GM20000 (cell line): ENCODE measurements at regions not wholly inside any gene's neighbourhood (a gene's known extent, or its start where the extent isn't known, plus 50 kb on each side); places are given as distances from the start of the nearest gene placed in this dataset.

Experiments used
- DNase-seq: peaks from one replicate; pipeline ENCODE4 v3.0.0; 2012; ENCODE audit warnings: low spot score
- TF ChIP-seq, protein P1 (sequence below): IDR thresholded peaks from 2 replicates; pipeline ENCODE4 v1.5.1; 2012; ENCODE audit warnings: mild to moderate bottlenecking, control low read depth; ENCODE audit errors: extremely low read depth, missing control alignments

DNA sequence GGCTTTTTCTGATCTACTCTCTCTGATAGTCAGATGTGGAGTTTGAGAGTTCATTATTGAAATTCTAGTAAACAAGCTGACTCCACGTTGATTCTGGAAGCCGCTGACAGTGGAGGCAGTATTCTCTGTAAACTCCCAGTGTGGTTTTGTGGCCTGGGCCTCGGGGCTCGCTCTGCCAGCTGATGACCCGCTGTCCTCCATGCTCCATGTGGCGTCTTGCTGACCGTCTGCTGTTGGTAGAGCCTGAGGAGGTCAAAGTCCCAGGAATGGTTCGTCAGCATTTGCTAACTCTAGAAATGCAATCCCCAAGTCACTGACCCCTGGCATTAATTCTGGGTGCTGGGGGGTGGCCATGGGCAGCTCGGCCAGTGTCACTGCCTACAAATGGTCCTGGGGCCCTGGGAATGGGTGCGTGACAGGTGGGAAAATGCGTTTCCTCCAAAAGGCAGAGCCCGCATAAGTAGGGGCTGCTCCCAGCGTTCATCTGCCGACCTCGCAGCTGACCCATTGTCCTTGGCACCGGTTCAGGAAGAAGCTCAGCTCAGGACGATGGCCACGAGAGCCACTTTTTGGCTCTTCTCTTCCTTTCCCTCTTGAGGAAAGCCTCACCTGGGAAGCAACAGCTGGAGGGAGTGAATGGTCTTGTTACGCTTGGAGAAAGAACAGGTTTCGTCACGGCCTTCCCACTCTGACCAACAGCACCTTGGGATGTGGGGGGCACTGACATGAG is 55.1 kb downstream of the MRPL36 start:
- no peak for DNase-seq
- TF ChIP-seq, protein P1, sequence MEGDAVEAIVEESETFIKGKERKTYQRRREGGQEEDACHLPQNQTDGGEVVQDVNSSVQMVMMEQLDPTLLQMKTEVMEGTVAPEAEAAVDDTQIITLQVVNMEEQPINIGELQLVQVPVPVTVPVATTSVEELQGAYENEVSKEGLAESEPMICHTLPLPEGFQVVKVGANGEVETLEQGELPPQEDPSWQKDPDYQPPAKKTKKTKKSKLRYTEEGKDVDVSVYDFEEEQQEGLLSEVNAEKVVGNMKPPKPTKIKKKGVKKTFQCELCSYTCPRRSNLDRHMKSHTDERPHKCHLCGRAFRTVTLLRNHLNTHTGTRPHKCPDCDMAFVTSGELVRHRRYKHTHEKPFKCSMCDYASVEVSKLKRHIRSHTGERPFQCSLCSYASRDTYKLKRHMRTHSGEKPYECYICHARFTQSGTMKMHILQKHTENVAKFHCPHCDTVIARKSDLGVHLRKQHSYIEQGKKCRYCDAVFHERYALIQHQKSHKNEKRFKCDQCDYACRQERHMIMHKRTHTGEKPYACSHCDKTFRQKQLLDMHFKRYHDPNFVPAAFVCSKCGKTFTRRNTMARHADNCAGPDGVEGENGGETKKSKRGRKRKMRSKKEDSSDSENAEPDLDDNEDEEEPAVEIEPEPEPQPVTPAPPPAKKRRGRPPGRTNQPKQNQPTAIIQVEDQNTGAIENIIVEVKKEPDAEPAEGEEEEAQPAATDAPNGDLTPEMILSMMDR = no peak

DNA sequence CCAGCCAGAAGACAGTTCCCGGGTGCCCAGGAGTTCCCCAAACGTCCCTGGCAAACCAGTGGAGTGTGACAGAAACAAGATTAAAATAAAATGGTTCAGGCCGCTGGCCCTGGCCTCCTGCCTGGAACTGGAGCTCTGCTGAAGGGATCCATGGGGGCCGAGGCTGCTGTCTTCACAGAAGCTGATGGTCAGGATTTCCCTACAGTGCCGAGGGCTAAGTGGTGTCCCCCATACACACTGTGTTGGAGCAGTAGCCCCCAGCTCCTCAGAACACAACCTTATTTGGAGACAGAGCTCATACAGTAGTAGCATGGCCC is 55.9 kb downstream of the MRPL36 start:
- TF ChIP-seq, protein P1 = no peak
- DNase-seq = no peak

DNA sequence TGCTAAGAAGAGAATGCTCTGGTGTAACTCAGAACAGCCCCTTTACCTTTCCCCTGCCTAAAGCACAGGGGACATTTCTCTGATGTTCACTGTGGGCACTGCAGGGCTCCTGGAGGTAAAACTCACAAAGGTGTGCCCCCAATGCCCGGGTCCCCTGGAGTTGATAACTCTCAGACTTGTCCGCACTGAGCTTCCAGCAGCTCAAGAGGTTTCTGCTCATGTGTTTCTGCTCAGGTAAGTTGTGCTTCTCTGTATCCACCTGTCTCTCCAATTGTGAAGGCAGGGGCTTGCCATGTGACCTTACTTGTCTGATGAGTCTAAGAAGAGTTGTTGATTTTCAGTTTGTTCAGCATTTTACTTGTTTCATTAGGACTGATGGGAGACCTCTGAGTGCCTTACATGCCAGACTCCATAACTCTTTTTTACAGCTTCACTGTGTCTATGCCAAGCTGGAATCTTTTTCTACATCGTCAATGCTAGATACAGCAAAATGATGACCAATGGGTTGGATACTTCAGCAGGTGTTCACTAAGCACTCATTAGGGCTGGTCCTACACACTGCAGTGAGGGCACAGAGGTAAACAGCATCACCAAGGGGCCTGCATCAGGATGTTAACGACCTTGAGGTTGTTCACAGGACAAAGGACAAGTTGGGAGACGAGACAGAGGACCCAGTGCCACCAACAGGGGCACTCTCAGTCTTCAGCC is 56.4 kb downstream of the MRPL36 start:
- DNase-seq = no peak
- TF ChIP-seq, protein P1 = no peak

DNA sequence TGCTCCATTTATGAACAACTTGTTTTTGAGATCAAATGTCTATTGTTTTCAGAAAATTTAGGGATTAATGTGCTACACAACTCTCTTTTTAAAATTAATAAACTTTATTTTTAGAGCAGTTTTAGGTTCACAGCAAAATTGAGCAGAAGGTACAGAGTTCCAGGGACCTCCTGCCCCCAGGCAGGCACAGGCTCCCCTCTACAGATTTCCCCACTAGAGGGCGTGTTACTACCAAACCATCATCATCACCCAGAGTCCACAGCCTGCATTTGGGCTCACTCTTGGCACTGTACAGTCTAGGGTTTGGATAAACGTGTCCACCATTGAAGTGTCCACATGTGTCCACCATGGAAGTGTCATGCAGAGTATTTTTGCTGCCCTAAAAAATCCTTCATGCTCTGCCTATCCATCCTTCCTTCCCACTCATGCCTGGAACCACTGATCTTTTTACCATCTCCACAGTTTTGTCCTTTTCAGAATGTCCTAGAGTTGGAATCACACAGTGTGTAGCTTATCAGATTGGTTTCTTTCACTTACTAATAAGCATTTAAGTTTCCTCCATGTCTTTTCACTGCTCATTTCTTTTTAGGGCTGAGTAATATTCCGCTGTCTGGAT is 61.7 kb downstream of the MRPL36 start:
- peak; percentile 80 for DNase-seq

DNA sequence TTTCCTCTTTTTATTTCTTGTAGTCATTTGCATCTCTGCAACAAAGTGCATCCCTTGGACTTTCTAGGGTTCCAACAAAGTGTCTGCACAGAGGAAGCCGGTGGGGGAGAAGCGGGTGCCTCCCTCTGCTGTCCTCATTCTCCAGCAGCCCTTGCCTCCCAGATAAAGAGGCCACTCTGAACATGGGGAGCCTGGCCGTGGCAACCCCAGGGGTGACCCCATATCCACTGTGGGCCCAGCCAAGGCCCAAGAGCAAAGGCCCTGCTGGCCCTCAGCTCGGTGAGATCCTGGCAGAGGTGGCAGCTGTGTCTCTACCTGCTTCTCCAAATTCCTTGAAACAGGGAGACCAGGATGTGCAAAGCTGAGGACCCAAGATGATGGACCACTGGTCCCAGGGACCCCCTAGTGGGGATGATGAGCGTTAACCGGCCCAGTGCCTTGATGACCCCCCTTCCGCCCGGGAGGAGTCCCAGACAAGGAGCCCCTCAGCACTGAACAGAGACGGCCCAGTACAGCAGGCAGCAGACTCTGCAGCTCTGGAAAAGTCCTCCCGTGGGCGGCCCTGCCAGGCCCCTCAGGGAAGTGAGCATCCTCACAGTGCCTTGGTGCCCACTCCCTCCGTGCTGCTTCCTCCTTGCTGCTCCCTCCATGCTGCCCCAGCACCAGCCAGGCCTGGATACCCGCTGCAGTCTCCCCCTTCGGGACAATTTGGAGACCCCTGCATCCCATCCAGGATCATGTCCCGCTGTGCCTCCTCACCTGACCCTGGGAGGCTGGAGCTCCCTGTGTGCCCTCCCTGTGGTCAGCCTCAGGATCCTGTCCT is 62.5 kb downstream of the MRPL36 start:
- TF ChIP-seq, protein P1 = no peak
- DNase-seq = no peak

More for the DNA sequence above, 61.7 kb downstream of the MRPL36 start:
- TF ChIP-seq, protein P1 = peak; percentile 58

DNA sequence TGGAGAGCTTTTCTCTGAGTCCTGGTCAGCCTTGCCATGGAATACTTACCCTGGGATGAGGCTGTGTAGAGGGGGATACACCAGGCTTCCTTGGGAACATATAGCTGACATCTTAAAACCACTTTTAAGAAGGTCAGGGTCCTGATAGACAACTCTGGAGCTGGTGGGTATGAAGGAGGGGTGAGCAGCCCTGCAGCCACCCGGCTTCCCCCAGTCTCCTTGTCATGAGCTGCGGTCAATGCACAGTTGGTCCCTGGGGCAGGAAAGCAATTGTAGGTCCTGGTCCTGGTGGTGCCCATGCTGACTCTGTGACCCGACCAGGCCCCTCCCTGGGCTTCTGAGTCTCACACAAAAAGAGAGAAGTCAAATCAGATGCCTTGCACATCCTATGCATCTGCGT is 63.6 kb downstream of the MRPL36 start:
- TF ChIP-seq, protein P1 = no peak
- DNase-seq = no peak
